Astrocyte (in vitro differentiated cells and primary cell): ENCODE measurements at regions not wholly inside any gene's neighbourhood (a gene's known extent, or its start where the extent isn't known, plus 50 kb on each side); places are given as distances from the start of the nearest gene placed in this dataset.
A peak's percentile ranks its signal among the peaks of the same experiment; 100 is the strongest.

Experiments
- DNase-seq: peaks from one replicate; pipeline ENCODE4 v3.0.0-alpha.2; 2010; ENCODE audit warnings: low read depth
- FAIRE-seq: peaks from 2 replicates; lab custom pipeline; 2011; peaks lifted over from hg19 to GRCh38; lab: Jason Lieb, UNC
- H2AFZ ChIP-seq: 2 replicates; pipeline ENCODE4 v1.6.0; 2012; ENCODE audit warnings: low read depth, low read length, inconsistent platforms
- H3K27ac ChIP-seq: 2 replicates; pipeline ENCODE4 v1.5.1; 2011; ENCODE audit warnings: low read depth, low read length, inconsistent platforms
- H3K27me3 ChIP-seq: 2 replicates; pipeline ENCODE4 v1.6.0; 2011; ENCODE audit warnings: low read length, inconsistent platforms; ENCODE audit not compliant: insufficient read depth
- H3K36me3 ChIP-seq: 2 replicates; pipeline ENCODE4 v1.5.1; 2011; ENCODE audit warnings: low read length, inconsistent platforms; ENCODE audit not compliant: insufficient read depth
- H3K4me1 ChIP-seq: 2 replicates; pipeline ENCODE4 v1.5.1; 2011; ENCODE audit warnings: low read length, inconsistent platforms; ENCODE audit not compliant: insufficient read depth
- H3K4me2 ChIP-seq: 2 replicates; pipeline ENCODE4 v1.6.0; 2012; ENCODE audit warnings: low read length, inconsistent platforms
- H3K4me3 ChIP-seq: 2 replicates; pipeline ENCODE4 v1.5.1; 2011; ENCODE audit warnings: low read depth, mild to moderate bottlenecking, low read length, inconsistent platforms; ENCODE audit not compliant: insufficient read depth
- H3K79me2 ChIP-seq: 2 replicates; pipeline ENCODE4 v1.6.0; 2012; ENCODE audit warnings: mild to moderate bottlenecking, low read length, inconsistent platforms; ENCODE audit not compliant: insufficient read depth
- H3K9ac ChIP-seq: 2 replicates; pipeline ENCODE4 v1.6.0; 2012; ENCODE audit warnings: mild to moderate bottlenecking, low read length, inconsistent platforms
- H3K9me3 ChIP-seq: 2 replicates; pipeline ENCODE4 v1.5.1; 2012; ENCODE audit warnings: low read depth, mild to moderate bottlenecking, low read length, inconsistent platforms; ENCODE audit not compliant: insufficient read depth
- H4K20me1 ChIP-seq: 2 replicates; pipeline ENCODE4 v1.6.0; 2012; ENCODE audit warnings: low read length, inconsistent platforms; ENCODE audit not compliant: insufficient read depth
- H3K27ac Mint-ChIP-seq: one replicate; pipeline ENCODE4 v1.8.0; 2021; ENCODE audit warnings: mild to moderate bottlenecking, mixed read lengths; ENCODE audit not compliant: unreplicated experiment
- H3K27me3 Mint-ChIP-seq: one replicate; pipeline ENCODE4 v1.8.0; 2021; ENCODE audit warnings: low read depth, mixed read lengths; ENCODE audit not compliant: unreplicated experiment
- H3K36me3 Mint-ChIP-seq: one replicate; pipeline ENCODE4 v1.8.0; 2021; ENCODE audit warnings: low read depth, mixed read lengths; ENCODE audit not compliant: unreplicated experiment
- H3K4me1 Mint-ChIP-seq: one replicate; pipeline ENCODE4 v1.8.0; 2021; ENCODE audit warnings: low read depth, mixed read lengths; ENCODE audit not compliant: unreplicated experiment
- H3K4me3 Mint-ChIP-seq: one replicate; pipeline ENCODE4 v1.8.0; 2021; ENCODE audit warnings: mild to moderate bottlenecking, moderate library complexity, mixed read lengths; ENCODE audit not compliant: unreplicated experiment
- H3K9me3 Mint-ChIP-seq: one replicate; pipeline ENCODE4 v1.8.0; 2021; ENCODE audit warnings: mild to moderate bottlenecking, mixed read lengths; ENCODE audit not compliant: unreplicated experiment
- EZH2 ChIP-seq: IDR thresholded peaks from 2 replicates; pipeline ENCODE4 v1.6.1; 2012; ENCODE audit warnings: mild to moderate bottlenecking, low read length, inconsistent platforms; ENCODE audit not compliant: insufficient read depth
- TF ChIP-seq, protein P1 (sequence below): IDR thresholded peaks from 2 replicates; pipeline ENCODE4 v1.5.1; 2011; ENCODE audit warnings: low read depth, mild to moderate bottlenecking, inconsistent platforms, low read length, moderate library complexity; ENCODE audit not compliant: insufficient read depth

DNA sequence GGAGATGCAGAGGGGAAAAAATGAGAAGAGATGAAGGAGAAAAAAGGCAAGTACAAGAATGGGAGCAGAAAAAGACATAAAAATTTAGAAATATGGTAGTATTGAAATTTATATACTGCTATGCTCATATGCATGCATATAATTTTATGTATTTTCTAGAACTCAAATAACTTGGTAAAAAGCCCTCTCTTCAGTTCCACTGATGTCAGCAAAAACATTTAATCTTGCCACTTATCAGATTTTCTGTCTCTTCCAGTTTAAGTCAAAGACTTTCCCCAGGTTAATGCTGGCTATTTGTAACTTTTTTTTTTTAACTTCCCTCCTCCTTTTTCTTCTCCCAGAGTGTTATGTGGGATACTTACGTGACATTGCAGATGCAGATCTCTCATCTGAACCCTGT, 617.5 kb upstream of the CPEB2 start:
- no peak for TF ChIP-seq EZH2
- TF ChIP-seq, protein P1, sequence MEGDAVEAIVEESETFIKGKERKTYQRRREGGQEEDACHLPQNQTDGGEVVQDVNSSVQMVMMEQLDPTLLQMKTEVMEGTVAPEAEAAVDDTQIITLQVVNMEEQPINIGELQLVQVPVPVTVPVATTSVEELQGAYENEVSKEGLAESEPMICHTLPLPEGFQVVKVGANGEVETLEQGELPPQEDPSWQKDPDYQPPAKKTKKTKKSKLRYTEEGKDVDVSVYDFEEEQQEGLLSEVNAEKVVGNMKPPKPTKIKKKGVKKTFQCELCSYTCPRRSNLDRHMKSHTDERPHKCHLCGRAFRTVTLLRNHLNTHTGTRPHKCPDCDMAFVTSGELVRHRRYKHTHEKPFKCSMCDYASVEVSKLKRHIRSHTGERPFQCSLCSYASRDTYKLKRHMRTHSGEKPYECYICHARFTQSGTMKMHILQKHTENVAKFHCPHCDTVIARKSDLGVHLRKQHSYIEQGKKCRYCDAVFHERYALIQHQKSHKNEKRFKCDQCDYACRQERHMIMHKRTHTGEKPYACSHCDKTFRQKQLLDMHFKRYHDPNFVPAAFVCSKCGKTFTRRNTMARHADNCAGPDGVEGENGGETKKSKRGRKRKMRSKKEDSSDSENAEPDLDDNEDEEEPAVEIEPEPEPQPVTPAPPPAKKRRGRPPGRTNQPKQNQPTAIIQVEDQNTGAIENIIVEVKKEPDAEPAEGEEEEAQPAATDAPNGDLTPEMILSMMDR, result no peak
- H3K4me2 ChIP-seq, result no peak overlapping the region
- Mint-ChIP-seq H3K27ac (peak overlapping the region; percentile 6), H3K9me3 (no peaks in the 10 kb centered on the region), H3K4me1 (no peaks in the 10 kb centered on the region), H3K36me3 (no peaks in the 10 kb centered on the region), H3K4me3 (no peak overlapping the region), H3K27me3 (peaks cover 7% of the 10 kb centered on the region)
- H3K36me3 ChIP-seq, result no peaks in the 10 kb centered on the region
- no peaks in the 10 kb centered on the region for H3K9me3 ChIP-seq
- DNase-seq (no peak), FAIRE-seq (no peak)
- H3K9ac ChIP-seq, result no peak overlapping the region
- no peak overlapping the region for H3K4me3 ChIP-seq
- H3K27ac ChIP-seq, result no peak overlapping the region
- no peak overlapping the region for H2AFZ ChIP-seq
- H3K27me3 ChIP-seq, result no peaks in the 10 kb centered on the region
- no peaks in the 10 kb centered on the region for H4K20me1 ChIP-seq
- no peaks in the 10 kb centered on the region for H3K4me1 ChIP-seq
- H3K79me2 ChIP-seq, result no peaks in the 10 kb centered on the region

DNA sequence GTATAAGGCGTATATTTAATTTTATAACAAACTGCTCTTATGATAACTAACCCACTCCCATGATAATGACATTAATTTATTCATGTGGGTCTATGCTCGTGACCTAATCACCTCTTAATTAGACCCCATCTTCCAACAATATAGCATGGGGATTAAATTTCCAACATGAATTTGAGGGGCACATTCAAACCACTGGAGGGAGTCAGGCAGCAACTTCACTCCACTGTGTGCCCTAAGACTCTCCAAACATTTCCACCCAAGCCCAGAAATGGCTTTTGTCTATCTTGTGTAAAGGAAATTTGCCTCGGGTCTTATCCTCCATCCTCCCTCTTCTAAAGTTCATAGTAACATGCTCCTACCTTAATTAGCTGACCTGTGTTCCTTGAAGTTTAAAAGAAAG, 616.1 kb upstream of the CPEB2 start:
- no peaks in the 10 kb centered on the region for H3K9me3 Mint-ChIP-seq
- peaks cover 7% of the 10 kb centered on the region for H3K27me3 Mint-ChIP-seq
- no peak overlapping the region for H3K4me3 ChIP-seq
- no peak overlapping the region for H3K4me2 ChIP-seq
- no peak overlapping the region for H3K27ac ChIP-seq
- no peak for TF ChIP-seq EZH2
- TF ChIP-seq, protein P1, result no peak
- no peaks in the 10 kb centered on the region for H3K9me3 ChIP-seq
- H3K4me1 Mint-ChIP-seq, result no peaks in the 10 kb centered on the region
- no peaks in the 10 kb centered on the region for H4K20me1 ChIP-seq
- no peak overlapping the region for H3K4me3 Mint-ChIP-seq
- no peaks in the 10 kb centered on the region for H3K79me2 ChIP-seq
- no peak overlapping the region for H3K9ac ChIP-seq
- DNase-seq (no peak), FAIRE-seq (no peak)
- H3K27me3 ChIP-seq, result no peaks in the 10 kb centered on the region
- H3K36me3 Mint-ChIP-seq, result no peaks in the 10 kb centered on the region
- no peaks in the 10 kb centered on the region for H3K36me3 ChIP-seq
- no peak overlapping the region for H2AFZ ChIP-seq
- no peak overlapping the region for H3K27ac Mint-ChIP-seq
- no peaks in the 10 kb centered on the region for H3K4me1 ChIP-seq

DNA sequence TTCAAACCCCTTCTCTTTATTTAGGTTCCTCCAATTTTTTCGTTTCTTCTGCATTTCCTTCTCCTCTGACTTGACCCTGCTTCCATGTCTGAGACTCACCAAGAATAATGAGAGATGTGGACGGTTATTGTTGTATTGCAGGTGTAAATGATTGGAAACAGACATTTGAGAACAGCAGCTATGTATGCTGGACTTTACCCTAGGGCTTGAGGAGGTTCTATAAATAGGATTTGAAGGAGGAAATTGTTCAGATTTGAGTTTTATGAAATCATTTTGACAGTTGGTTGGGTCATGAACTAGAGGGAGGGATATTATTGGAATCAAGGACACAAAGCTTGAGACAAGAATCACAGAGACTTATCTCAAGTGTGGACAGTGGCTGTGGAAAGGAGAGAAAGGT, 614.6 kb upstream of the CPEB2 start:
- H3K36me3 ChIP-seq, result no peaks in the 10 kb centered on the region
- H3K4me2 ChIP-seq, result no peak overlapping the region
- H3K27ac Mint-ChIP-seq, result no peak overlapping the region
- no peaks in the 10 kb centered on the region for H3K9me3 Mint-ChIP-seq
- H2AFZ ChIP-seq, result no peak overlapping the region
- H4K20me1 ChIP-seq, result no peaks in the 10 kb centered on the region
- DNase-seq (no peak), FAIRE-seq (no peak)
- H3K79me2 ChIP-seq, result no peaks in the 10 kb centered on the region
- H3K27me3 Mint-ChIP-seq, result peaks cover 9% of the 10 kb centered on the region
- no peak overlapping the region for H3K9ac ChIP-seq
- TF ChIP-seq, protein P1, result no peak
- no peak for TF ChIP-seq EZH2
- no peaks in the 10 kb centered on the region for H3K9me3 ChIP-seq
- no peak overlapping the region for H3K4me3 ChIP-seq
- no peaks in the 10 kb centered on the region for H3K27me3 ChIP-seq
- no peaks in the 10 kb centered on the region for H3K4me1 Mint-ChIP-seq
- no peaks in the 10 kb centered on the region for H3K4me1 ChIP-seq
- no peak overlapping the region for H3K27ac ChIP-seq
- no peaks in the 10 kb centered on the region for H3K36me3 Mint-ChIP-seq
- H3K4me3 Mint-ChIP-seq, result no peak overlapping the region
